GM23248 (cell line): ENCODE measurements at regions not wholly inside any gene's neighbourhood (a gene's known extent, or its start where the extent isn't known, plus 50 kb on each side); places are given as distances from the start of the nearest gene placed in this dataset.

Experiments used
- EZH2 ChIP-seq: fragments of 200-600 bp; sonication (generic); IDR thresholded peaks from 2 replicates; pipeline ENCODE4 v1.6.1; 2018; ENCODE audit warnings: antibody characterized with exemption, mild to moderate bottlenecking; ENCODE audit not compliant: insufficient read depth, poor library complexity, severe bottlenecking
- EZH2phosphoT487 ChIP-seq: fragments of 200-600 bp; sonication (generic); IDR thresholded peaks from 2 replicates; pipeline ENCODE4 v1.6.1; 2018; ENCODE audit warnings: antibody characterized with exemption, moderate library complexity, mild to moderate bottlenecking, low read depth; ENCODE audit not compliant: insufficient read depth

- TF ChIP-seq EZH2 (no peak), EZH2phosphoT487 (no peak)
Observed at GRCh38 chr10:92789067-92789466, 59.3 kb upstream of the EXOC6 start.
